ENCODE measurements at regions not wholly inside any gene's neighbourhood (a gene's known extent, or its start where the extent isn't known, plus 50 kb on each side); places are given as distances from the start of the nearest gene placed in this dataset.
A peak's percentile ranks its signal among the peaks of the same experiment; 100 is the strongest.

DNA sequence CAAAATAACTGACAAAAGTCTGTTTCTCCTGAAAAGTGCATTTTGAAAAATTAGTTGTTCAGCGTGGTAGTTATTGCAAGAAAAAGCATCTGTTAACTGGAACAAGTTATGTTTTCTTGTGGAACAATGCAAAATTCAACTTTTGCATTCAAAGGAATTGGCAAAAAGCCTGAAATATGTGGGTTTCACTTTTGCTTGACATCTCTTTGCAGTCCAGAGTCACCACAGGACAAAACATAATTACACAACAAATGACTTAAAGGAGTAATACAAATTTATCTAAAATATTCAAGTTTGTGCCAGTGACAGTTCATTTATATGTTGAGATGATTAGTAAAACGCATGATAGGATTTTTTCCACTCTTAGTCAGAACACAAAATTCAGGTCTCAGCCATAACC, 96.3 kb upstream of the P2RY1 start:
- peaks cover 0 to 2% of the 10 kb centered on the region in 2 experiments for H3K27me3 ChIP-seq (ENCODE audit: control insufficient read depth in 2 of 2, insufficient read depth in 2 of 2, low read length in 2 of 2)
- no peaks in the 10 kb centered on the region for H3K36me3 ChIP-seq (ENCODE audit: control insufficient read depth in 2 of 2, extremely low read depth in 1 of 2, insufficient read depth in 2 of 2, low read length in 2 of 2)
- no peak overlapping the region for H2AFZ ChIP-seq (ENCODE audit: low read depth, low read length)
- ChIA-PET POLR2A (no interaction called here), CTCF (no interaction called here)
- intact Hi-C loops (cut with micrococcal nuclease) (no loop called here), dilution Hi-C loops (cut with MboI; ENCODE audit: extremely low pct_ligation_motif_present, low sequenced_read_pairs) (no loop called here)
- no peaks in the 10 kb centered on the region for H3K9me3 ChIP-seq (replicated peaks; ENCODE audit: control insufficient read depth, insufficient read depth, low read length)
- H3K79me2 ChIP-seq (ENCODE audit: control insufficient read depth, insufficient read depth, low read length) = no peaks in the 10 kb centered on the region
- H3K4me1 ChIP-seq (ENCODE audit: control insufficient read depth, extremely low read depth, insufficient read depth, low read length) = no peaks in the 10 kb centered on the region
- no peaks in the 10 kb centered on the region for H3K9me1 ChIP-seq (replicated peaks; ENCODE audit: control insufficient read depth, extremely low read depth, insufficient read depth, low read length)
- BruUV-seq (replicated peaks) = no TSS peak
- H4K20me1 ChIP-seq (replicated peaks; ENCODE audit: control insufficient read depth, extremely low read depth, insufficient read depth, low read length) = no peaks in the 10 kb centered on the region
- TF ChIP-seq EZH2 (IDR thresholded peaks at IDR 0.05; ENCODE audit: borderline replicate concordance, low read depth, low read length, severe bottlenecking) = no peak
- no peak for TF ChIP-seq FOS (IDR thresholded peaks at IDR 0.05; ENCODE audit: borderline replicate concordance, insufficient read depth, low read length)
- no peak for TF ChIP-seq POLR2A (IDR thresholded peaks at IDR 0.05; ENCODE audit: low read depth, low read length)
- no peak for TF ChIP-seq GATA2 (IDR thresholded peaks at IDR 0.05; ENCODE audit: insufficient read depth, insufficient read length, low read depth, low read length)
- no peak for TF ChIP-seq MYC (IDR thresholded peaks at IDR 0.05; ENCODE audit: low read depth, low read length)
- TF ChIP-seq JUN (IDR thresholded peaks at IDR 0.05; ENCODE audit: borderline replicate concordance, insufficient read depth, insufficient read length, low read depth) = no peak
- no peak for TF ChIP-seq POLR2AphosphoS5 (IDR thresholded peaks at IDR 0.05; ENCODE audit: insufficient read depth, low read depth, low read length)
- TF ChIP-seq, protein P1, sequence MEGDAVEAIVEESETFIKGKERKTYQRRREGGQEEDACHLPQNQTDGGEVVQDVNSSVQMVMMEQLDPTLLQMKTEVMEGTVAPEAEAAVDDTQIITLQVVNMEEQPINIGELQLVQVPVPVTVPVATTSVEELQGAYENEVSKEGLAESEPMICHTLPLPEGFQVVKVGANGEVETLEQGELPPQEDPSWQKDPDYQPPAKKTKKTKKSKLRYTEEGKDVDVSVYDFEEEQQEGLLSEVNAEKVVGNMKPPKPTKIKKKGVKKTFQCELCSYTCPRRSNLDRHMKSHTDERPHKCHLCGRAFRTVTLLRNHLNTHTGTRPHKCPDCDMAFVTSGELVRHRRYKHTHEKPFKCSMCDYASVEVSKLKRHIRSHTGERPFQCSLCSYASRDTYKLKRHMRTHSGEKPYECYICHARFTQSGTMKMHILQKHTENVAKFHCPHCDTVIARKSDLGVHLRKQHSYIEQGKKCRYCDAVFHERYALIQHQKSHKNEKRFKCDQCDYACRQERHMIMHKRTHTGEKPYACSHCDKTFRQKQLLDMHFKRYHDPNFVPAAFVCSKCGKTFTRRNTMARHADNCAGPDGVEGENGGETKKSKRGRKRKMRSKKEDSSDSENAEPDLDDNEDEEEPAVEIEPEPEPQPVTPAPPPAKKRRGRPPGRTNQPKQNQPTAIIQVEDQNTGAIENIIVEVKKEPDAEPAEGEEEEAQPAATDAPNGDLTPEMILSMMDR (IDR thresholded peaks at IDR 0.05; ENCODE audit: extremely low read depth in 1 of 2, insufficient read depth in 1 of 2, low read depth in 1 of 2, low read length in 2 of 2) = no peak
- FAIRE-seq (no peak), DNase-seq (ENCODE audit: low read depth, low spot score) (peak; percentile 22)
- H3K9ac ChIP-seq (replicated peaks; ENCODE audit: extremely low read depth, insufficient read depth, low read length) = no peak overlapping the region
- no peak overlapping the region for H3K4me2 ChIP-seq (ENCODE audit: insufficient read depth, low read length)
- no peak overlapping the region for H3K4me3 ChIP-seq (replicated peaks in 1 of 3; ENCODE audit: insufficient read depth in 1 of 3, low read depth in 1 of 3, low read length in 3 of 3)
- H3K27ac ChIP-seq (ENCODE audit: insufficient read depth, low read depth, low read length) = no peak overlapping the region

All from endothelial cell of umbilical vein (primary cell).